Gastroesophageal sphincter (tissue), 3 donors: ENCODE measurements at regions not wholly inside any gene's neighbourhood (a gene's known extent, or its start where the extent isn't known, plus 50 kb on each side); places are given as distances from the start of the nearest gene placed in this dataset.

Experiments used
- EP300 ChIP-seq: sonication (generic); formaldehyde crosslinking; IDR thresholded peaks from one replicate; pipeline ENCODE4 v1.6.1; 2017; ENCODE audit warnings: antibody characterized with exemption, mild to moderate bottlenecking
- POLR2A ChIP-seq, 2 donors: fragments of 450-650 bp; IDR thresholded peaks; one replicate each; pipeline ENCODE4 v1.6.1; 2017; ENCODE audit warnings: antibody characterized with exemption in 2 of 2, mild to moderate bottlenecking in 2 of 2, moderate library complexity in 1 of 2
- TF ChIP-seq, protein P1 (sequence below), 4 experiments: fragments of 200-600 bp in 2 of 4; fragments of 450-650 bp in 2 of 4; sonication (generic) in 1 of 4; IDR thresholded peaks; one replicate each; pipeline ENCODE4 v1.5.1; 2017 to 2019; ENCODE audit warnings: antibody characterized with exemption in 4 of 4, mild to moderate bottlenecking in 2 of 4, moderate library complexity in 2 of 4

DNA sequence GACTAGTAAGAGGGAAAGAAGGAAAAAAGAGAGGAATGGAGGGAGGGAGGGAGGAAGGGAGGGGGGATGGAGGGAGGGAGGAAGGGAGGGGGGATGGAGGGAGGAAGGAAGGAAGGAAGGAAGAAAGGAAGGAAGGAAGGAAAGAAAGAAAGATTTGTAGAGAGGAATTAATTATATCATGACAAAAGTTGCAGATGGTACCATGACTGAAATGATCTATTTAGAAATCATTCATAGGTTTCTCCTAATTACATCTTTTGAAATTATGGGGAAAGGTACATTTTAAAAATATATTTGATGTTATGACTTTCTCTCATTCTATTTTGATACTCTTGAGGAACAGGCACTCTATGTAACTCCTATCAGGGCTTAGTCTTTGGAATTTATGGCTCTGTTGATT, 236.2 kb upstream of the BTG1 start:
- TF ChIP-seq, protein P1, sequence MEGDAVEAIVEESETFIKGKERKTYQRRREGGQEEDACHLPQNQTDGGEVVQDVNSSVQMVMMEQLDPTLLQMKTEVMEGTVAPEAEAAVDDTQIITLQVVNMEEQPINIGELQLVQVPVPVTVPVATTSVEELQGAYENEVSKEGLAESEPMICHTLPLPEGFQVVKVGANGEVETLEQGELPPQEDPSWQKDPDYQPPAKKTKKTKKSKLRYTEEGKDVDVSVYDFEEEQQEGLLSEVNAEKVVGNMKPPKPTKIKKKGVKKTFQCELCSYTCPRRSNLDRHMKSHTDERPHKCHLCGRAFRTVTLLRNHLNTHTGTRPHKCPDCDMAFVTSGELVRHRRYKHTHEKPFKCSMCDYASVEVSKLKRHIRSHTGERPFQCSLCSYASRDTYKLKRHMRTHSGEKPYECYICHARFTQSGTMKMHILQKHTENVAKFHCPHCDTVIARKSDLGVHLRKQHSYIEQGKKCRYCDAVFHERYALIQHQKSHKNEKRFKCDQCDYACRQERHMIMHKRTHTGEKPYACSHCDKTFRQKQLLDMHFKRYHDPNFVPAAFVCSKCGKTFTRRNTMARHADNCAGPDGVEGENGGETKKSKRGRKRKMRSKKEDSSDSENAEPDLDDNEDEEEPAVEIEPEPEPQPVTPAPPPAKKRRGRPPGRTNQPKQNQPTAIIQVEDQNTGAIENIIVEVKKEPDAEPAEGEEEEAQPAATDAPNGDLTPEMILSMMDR (IDR thresholded peaks at IDR 0.05): no peak
- TF ChIP-seq POLR2A (IDR thresholded peaks at IDR 0.05) (no peak), EP300 (no peak)
